ENCODE measurements at regions not wholly inside any gene's neighbourhood (a gene's known extent, or its start where the extent isn't known, plus 50 kb on each side); places are given as distances from the start of the nearest gene placed in this dataset.
A peak's percentile ranks its signal among the peaks of the same experiment; 100 is the strongest.

- DNase-seq (ENCODE audit: low read depth in 3 of 3) = no peak
These were observed 166.4 kb upstream of the CPEB2 start for GRCh38 chr4:14835708-14836425.

GRCh38 chr4:14837860-14838259, 164.4 kb upstream of the CPEB2 start:
- DNase-seq (ENCODE audit: low read depth in 3 of 3) = no peak

GRCh38 chr4:14841801-14842768, 160.2 kb upstream of the CPEB2 start:
- no peak for DNase-seq (ENCODE audit: low read depth in 3 of 3)

DNA sequence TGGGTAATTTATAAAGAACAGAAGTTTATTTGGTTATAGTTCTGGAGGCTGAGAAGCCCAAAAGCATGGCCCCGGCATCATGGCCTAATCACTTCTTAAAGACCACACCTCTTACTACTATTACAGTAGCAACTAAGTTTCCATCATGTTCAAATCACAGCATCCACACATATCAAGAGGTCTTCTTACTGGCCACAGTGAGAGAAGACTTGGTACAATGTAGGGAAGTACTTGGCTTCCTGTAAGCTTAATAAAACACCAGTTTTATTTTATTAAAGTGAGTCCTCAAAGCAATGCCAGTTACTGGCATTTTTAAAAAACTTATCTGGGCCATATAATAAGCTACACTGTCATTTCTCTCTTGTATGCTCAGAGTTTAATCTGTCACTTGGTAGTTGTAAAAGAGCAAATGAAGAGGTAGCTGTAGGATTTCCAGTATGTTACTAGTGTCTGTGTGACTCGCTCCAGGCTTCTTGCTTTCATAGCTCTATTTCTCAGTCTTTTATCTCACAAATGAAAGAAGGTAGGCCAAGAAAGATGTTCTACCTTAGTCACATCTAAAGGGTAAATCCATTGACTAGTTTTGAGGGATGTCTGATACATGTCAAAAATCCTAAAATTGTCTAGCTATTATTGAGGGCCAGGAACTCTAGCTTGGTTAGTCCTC, 159.2 kb upstream of the CPEB2 start:
- DNase-seq (ENCODE audit: low read depth in 3 of 3) = no peak

DNA sequence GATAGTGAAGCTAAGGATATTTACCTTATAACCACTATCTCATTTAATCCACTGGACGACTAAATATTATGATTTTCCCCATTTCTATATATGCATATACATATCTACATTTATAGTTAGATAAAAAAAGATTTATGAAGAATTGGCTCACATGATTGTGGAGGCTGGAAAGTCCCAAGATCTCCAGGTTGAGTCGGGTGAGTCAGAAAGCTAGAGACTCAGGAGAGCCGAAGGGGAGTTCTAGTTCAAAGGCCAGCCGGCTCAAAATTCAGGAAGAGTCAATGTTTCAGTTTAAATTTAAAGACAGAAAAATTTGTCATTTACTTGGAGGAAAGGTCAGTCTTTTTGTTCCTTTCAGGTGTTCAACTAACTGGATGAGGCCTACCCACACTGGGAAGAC, 158.2 kb upstream of the CPEB2 start:
- no peak for DNase-seq (ENCODE audit: low read depth in 3 of 3)

DNA sequence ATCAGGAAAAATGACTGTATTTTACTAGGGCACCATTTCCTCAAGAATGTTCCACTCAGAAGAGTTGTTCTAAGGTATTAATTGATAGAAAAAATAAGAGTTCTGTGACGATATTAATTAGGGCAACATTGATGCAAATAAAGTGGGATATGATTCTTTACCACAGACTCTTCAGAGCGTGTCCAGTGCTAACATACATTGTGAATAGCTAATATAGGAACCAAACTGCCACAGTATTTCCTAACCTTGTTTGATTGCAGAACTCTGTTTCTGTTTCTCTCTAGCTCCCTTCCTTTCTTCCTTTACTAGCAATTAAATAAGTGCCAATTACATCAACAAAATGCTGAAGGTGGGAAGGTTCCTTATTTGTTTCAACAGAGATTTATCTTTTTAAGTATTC, 154.1 kb upstream of the CPEB2 start:
- DNase-seq (ENCODE audit: low read depth in 3 of 3) = no peak

DNA sequence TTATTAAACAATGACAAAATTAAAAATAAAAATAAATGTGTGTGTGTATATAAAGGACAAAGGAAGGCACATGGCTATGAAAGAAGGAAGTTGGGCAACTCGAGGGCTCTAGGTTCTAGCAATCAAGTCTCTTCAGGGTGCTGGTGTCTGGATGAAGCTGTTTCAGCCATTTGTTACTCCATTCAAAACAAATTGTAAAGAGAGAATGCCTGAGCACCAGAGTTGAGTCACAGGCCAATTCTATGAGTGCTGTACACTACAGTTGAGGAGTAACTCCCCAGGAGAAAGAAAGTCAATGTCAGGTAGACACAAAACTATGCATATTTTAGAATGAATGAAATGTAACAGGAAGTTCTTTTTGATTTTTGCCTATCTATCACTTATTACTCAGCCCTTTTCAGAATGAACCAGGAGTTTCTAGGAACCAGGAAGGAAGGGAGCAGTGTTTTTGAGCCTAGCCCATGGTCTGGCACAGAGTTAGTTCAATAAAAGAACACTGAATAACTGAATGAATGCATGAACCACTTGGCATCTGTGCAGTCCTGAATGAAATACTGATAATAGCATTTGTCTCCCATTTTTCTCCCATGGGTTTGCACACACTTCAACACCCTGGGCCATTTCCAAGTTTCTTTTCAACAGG, 151.7 kb upstream of the CPEB2 start:
- DNase-seq (ENCODE audit: low read depth in 3 of 3) = no peak

DNA sequence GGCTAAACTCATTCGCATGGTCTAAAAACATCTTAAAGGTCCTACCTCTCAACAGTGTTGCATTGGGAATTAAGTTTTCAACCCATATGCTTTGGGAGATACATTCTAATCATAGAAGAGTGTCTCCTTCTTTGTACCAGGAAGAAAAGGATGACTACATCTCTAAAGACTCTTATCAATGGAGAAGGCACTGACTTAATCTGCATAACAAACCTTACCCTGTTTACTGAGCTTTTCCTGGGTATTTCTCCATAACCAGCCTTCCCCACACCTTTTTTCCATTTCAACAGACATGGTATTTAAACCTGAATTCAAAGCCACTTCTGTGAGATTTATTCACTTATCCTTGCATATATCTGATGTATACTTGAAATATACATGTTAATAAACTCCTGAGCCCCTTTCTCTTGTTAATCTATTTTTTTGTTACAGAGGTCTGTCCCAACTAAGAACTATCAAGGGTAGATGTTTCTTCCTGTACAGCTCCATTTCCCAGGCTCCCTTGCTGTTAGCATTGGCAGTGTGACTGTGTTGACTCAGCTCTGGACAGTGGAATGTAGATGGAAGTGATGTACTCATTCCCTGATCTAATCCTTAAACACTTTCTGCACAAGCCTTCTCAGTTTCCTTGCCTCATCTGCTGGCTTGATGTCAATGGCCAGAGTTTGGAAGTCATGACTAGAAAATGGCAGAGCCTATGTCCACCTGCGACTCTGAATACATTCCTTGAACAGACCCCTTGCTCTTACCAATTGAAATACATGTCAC, 148.9 kb upstream of the CPEB2 start:
- DNase-seq (ENCODE audit: low read depth in 3 of 3) = no peak

- no peak for DNase-seq (ENCODE audit: low read depth in 3 of 3)
These were observed 146.6 kb upstream of the CPEB2 start for GRCh38 chr4:14855719-14856061.

GRCh38 chr4:14856062-14856933, 146.0 kb upstream of the CPEB2 start:
- DNase-seq (ENCODE audit: low read depth in 3 of 3) = peak; percentile 49 to 70 (median 50)

DNA sequence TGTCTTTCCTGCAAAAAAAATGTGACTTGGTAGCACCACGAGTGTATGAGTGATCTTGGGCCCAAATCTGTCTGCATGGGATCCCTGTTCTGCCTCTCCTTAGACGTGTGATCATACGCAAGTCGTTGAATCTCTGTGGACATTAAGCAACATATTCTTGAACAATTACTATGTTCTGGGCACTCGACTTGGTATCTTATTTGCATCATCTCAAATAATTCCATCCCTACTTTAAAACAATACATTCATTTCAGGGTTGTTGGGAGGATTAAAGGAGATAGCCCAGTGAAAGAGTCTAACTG, 145.4 kb upstream of the CPEB2 start:
- no peak for DNase-seq (ENCODE audit: low read depth in 3 of 3)

DNA sequence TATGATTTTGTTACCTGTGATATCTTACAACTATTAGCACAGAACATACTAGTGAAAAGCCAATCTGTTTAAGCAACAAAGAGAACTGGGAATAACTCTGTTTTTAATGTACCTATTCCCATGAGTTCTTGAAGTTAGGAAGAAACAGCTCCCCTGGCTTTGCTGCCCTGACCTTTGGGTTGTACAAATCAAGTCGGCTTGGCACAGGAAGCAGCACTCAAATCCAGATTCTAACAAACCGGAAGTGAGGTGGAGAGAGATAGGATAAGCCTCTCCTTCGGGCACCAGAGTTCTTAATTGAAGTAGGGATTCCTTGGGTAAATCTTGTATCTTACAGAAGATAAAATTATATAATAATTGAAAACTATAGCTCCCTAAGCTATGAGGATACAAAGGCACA, 144.8 kb upstream of the CPEB2 start:
- no peak for DNase-seq (ENCODE audit: low read depth in 3 of 3)

DNA sequence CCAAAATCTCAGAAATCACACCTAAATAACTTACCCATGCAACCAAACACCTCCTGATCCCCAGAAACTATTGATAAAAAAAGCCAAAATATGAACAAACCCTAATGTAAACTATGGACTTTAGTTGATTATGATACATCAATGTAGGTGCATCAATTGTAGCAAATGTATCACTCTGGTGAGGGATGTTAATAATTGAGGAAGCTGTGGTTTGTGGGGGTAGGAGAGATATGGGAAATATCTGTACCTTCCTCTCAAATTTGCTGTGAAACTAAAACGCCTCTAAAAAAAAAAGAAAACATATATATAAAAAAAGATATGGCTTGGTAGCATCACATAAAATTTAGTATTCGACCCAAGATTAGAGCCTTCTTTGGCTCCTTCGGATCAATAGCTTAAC, 144.3 kb upstream of the CPEB2 start:
- no peak for DNase-seq (ENCODE audit: low read depth in 3 of 3)

- DNase-seq (ENCODE audit: low read depth in 3 of 3) = no peak
These were observed 139.4 kb upstream of the CPEB2 start for GRCh38 chr4:14862891-14863290.

DNA sequence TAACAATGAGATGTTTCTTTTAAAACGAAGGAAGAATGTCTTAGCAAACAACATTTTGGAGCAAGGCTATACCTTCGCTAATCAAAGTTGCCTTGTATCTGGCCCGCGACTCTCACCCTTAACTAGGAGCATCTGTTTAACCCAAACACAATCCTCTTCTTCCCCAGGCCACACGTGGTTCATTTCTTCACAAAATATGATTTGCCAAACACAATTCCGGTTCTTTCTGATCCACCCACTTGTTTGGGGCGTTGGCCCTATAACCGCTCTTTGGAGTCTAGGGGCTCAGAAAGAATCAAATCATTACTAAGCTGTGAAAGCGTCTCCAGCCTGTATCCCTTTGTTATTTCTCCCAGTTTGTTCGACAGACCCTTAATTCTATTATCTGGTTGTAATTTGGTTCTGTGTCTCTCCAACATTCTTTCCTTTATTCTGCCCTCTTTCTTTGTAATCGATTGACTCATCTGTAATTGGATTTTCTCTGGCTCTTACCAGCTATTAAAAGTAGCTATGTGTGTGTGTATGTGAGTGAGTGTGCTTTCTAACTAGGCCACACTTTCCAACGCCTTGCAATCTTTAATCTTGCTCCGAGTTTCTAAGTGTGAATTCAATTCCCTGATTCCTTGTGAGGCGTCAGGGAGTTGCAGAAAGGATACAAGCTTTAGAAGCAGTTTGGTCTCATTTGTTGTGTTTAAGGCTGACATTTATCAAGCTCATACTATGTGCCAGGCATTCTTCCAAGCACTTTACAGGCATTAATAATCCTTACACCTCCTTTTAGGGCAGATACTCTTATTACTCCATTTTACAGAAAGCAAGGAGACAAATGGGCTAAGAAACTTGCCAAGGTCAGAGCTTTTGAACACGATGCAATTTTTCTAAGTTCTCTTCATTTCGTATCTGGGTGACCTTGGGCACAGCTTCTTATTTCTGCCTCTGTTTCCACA, 138.6 kb upstream of the CPEB2 start:
- DNase-seq (ENCODE audit: low read depth in 3 of 3) = no peak

- no peak for DNase-seq (ENCODE audit: low read depth in 3 of 3)
These were observed 137.8 kb upstream of the CPEB2 start for GRCh38 chr4:14864365-14865030.

DNA sequence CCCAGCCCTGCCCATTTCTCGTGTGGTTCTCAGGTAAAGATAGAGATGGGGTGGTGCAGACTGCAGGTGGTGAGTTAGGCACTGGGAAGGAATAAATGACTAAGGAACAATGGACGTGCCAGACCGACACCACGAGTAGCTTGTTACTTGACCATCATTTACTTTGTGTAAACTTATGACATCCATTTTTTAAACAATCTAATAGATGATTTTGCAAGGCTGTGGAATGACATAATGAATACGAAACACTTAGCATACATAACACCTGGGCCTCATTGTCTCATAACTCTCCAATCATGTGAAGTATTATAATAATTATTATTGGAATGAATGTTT, 137.3 kb upstream of the CPEB2 start:
- no peak for DNase-seq (ENCODE audit: low read depth in 3 of 3)

GRCh38 chr4:14865804-14866203, 136.5 kb upstream of the CPEB2 start:
- no peak for DNase-seq (ENCODE audit: low read depth in 3 of 3)

DNA sequence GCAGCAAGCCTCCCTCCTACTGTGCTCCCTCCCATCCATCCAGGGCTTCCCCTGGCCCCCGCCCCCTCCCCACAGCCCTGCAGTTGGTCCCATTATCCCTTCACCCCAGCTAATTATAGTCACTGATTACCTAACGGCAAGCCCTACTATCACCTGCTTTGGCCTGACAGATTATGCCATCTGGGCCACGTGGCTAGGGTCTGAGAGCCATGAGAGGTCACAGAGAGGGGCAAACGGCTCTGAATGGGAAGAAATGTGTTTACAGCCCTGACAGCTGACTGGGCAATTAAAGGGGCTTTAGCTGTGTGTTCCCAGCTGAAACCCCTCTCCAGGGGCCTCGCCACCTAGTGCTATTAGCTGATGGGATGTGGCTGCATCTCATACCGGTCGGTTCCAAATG, 134.4 kb upstream of the CPEB2 start:
- no peak for DNase-seq (ENCODE audit: low read depth in 3 of 3)
